Peyer's patch (tissue), 4 donors: ENCODE measurements at regions not wholly inside any gene's neighbourhood (a gene's known extent, or its start where the extent isn't known, plus 50 kb on each side); places are given as distances from the start of the nearest gene placed in this dataset.
A peak's percentile ranks its signal among the peaks of the same experiment; 100 is the strongest.

Source experiments
- DNase-seq, 3 donors: peaks; one replicate each; pipeline ENCODE4 v3.0.0-alpha.2; 2017 to 2019
- H3K27ac ChIP-seq, 4 donors: fragments of 200-600 bp; sonication (generic); one replicate each; pipeline ENCODE4 v1.5.1; 2016 to 2019
- H3K27me3 ChIP-seq, 2 donors: fragments of 200-600 bp; sonication (generic); one replicate each; pipeline ENCODE4 v1.5.1; 2019
- H3K36me3 ChIP-seq, 3 donors: fragments of 200-600 bp; sonication (generic); one replicate each; pipeline ENCODE4 v1.5.1; 2016 to 2019
- H3K4me1 ChIP-seq, 4 donors: fragments of 200-600 bp; sonication (generic); one replicate each; pipeline ENCODE4 v1.5.1; 2016 to 2019
- H3K4me3 ChIP-seq, 4 donors: fragments of 200-600 bp; sonication (generic); 1 replicate in 3 of 4; 2 replicates in 1 of 4; pipeline ENCODE4 v1.5.1; 2016 to 2019; ENCODE audit warnings: mild to moderate bottlenecking in 1 of 4
- H3K9me3 ChIP-seq, 4 donors: fragments of 200-600 bp; sonication (generic); one replicate each; pipeline ENCODE4 v1.5.1; 2016 to 2019; ENCODE audit warnings: mild to moderate bottlenecking in 1 of 4
- POLR2A ChIP-seq, 2 donors: fragments of 450-650 bp; IDR thresholded peaks; one replicate each; pipeline ENCODE4 v1.5.1; 2017; ENCODE audit warnings: antibody characterized with exemption in 2 of 2, mild to moderate bottlenecking in 2 of 2, moderate library complexity in 2 of 2
- TF ChIP-seq, protein P1 (sequence below), 6 experiments: fragments of 450-650 bp in 4 of 6; fragments of 200-600 bp in 2 of 6; sonication (generic) in 1 of 6; IDR thresholded peaks; one replicate each; pipeline ENCODE4 v1.5.1; 2017 to 2019; ENCODE audit warnings: antibody characterized with exemption in 6 of 6, mild to moderate bottlenecking in 3 of 6, moderate library complexity in 1 of 6

DNA sequence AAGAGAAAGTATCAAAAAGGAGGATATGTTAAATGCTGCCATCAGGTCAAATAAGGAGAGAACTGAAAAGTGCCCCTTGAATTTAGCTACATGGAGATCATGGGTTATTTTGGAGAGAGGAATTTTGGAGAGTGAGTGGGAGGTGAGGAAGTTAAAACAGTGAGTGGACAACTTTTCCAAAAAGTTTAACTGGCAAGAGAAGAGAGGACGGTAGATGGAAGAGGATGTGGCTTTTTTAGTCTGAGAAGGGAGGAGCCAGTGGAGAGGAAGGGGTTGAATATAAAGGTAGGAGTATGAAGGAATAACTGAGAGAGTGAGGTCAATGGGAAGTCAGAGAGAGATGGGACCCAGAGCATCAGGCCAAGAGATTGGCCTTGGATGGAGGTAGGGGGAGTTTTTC, 62.5 kb upstream of the NFE2L2 start:
- Histone ChIP-seq H3K27ac (no peak overlapping the region), H3K4me1 (peaks cover 0 to 32% (median 3%) of the 10 kb centered on the region in 4 donors), H3K36me3 (no peaks in the 10 kb centered on the region), H3K4me3 (no peak overlapping the region), H3K27me3 (no peaks in the 10 kb centered on the region), H3K9me3 (no peaks in the 10 kb centered on the region)
- DNase-seq: no peak
- TF ChIP-seq, protein P1, sequence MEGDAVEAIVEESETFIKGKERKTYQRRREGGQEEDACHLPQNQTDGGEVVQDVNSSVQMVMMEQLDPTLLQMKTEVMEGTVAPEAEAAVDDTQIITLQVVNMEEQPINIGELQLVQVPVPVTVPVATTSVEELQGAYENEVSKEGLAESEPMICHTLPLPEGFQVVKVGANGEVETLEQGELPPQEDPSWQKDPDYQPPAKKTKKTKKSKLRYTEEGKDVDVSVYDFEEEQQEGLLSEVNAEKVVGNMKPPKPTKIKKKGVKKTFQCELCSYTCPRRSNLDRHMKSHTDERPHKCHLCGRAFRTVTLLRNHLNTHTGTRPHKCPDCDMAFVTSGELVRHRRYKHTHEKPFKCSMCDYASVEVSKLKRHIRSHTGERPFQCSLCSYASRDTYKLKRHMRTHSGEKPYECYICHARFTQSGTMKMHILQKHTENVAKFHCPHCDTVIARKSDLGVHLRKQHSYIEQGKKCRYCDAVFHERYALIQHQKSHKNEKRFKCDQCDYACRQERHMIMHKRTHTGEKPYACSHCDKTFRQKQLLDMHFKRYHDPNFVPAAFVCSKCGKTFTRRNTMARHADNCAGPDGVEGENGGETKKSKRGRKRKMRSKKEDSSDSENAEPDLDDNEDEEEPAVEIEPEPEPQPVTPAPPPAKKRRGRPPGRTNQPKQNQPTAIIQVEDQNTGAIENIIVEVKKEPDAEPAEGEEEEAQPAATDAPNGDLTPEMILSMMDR (IDR thresholded peaks at IDR 0.05): no peak
- TF ChIP-seq POLR2A (IDR thresholded peaks at IDR 0.05): no peak

- Histone ChIP-seq H3K27ac (no peak overlapping the region), H3K36me3 (no peaks in the 10 kb centered on the region), H3K4me1 (peaks cover 0 to 26% (median 3%) of the 10 kb centered on the region in 4 donors), H3K4me3 (no peak overlapping the region), H3K27me3 (no peaks in the 10 kb centered on the region), H3K9me3 (no peaks in the 10 kb centered on the region)
- TF ChIP-seq, protein P1 (IDR thresholded peaks at IDR 0.05): no peak
- no peak for TF ChIP-seq POLR2A (IDR thresholded peaks at IDR 0.05)
- no peak for DNase-seq
Measured at GRCh38 chr2:177328056-177328455, 63.5 kb upstream of the NFE2L2 start.

DNA sequence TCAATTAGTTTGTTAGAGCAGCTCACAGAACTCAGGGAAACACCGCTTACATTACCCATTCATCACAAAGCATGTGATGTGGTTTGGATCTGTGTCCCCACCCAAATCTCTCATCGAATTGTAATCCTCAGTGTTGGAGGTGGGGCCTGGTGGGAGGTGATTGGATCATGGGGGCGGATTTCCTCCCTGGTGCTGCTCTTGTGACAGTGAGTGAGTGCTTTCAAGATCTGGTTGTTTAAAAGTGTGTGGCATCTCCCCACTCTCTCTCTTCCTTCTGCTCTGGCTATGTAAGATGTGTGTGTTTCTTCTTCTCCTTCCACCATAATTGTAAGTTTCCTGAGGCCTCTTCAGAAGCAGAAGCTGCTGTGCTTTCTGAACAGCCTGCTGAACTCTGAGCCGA, 63.5 kb upstream of the AGPS start:
- Histone ChIP-seq H3K4me1 (peaks cover 0 to 26% (median 2%) of the 10 kb centered on the region in 4 donors), H3K27me3 (no peaks in the 10 kb centered on the region), H3K36me3 (no peaks in the 10 kb centered on the region), H3K27ac (peak overlapping the region in 1 of 4 donors; percentile 59), H3K9me3 (no peaks in the 10 kb centered on the region), H3K4me3 (no peak overlapping the region)
- TF ChIP-seq, protein P1 (IDR thresholded peaks at IDR 0.05): no peak
- no peak for TF ChIP-seq POLR2A (IDR thresholded peaks at IDR 0.05)
- no peak for DNase-seq

DNA sequence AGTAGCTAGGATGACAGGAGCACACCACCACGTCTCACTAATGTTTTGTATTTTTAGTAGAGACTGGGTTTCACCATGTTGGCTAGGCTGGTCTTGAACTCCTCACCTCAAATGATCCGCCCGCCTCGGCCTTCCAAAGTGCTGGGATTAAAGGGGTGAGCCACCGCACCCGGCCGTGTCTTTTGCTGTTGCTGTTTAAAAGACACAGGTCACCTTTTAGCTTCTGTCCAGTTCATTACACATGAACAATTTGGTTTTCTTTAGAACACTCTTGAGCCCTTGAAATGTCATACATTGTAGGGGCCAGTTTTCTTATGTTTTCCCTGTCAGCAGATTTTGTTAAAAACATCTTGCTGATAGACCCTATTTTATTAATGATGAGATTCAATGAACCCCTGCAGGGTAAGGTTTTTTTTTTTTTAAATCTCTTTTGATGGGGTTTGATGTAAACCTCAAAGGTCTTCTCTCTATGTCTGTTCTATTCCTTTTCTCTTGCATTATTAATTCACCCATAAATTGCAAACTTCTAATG, 61.0 kb upstream of the AGPS start:
- DNase-seq: no peak
- H3K27ac ChIP-seq: no peak overlapping the region

GRCh38 chr2:177332026-177332991, 60.3 kb upstream of the AGPS start:
- no peak overlapping the region for H3K27ac ChIP-seq
- peaks cover 0 to 5% (median 0%) of the 10 kb centered on the region in 4 donors for H3K4me1 ChIP-seq
- peak in 1 of 3 donors; percentile 67 for DNase-seq
- no peak for TF ChIP-seq POLR2A (IDR thresholded peaks at IDR 0.05)
- TF ChIP-seq, protein P1 (IDR thresholded peaks at IDR 0.05): peak in 5 of 6 experiments; percentile 32 to 86 (median 77)
- no peak overlapping the region for H3K4me3 ChIP-seq
- no peaks in the 10 kb centered on the region for H3K27me3 ChIP-seq
- H3K36me3 ChIP-seq: no peaks in the 10 kb centered on the region
- no peaks in the 10 kb centered on the region for H3K9me3 ChIP-seq

More for the DNA sequence above, 61.0 kb upstream of the AGPS start:
- no peaks in the 10 kb centered on the region for H3K27me3 ChIP-seq
- H3K36me3 ChIP-seq: no peaks in the 10 kb centered on the region
- TF ChIP-seq, protein P1 (IDR thresholded peaks at IDR 0.05): no peak
- no peak for TF ChIP-seq POLR2A (IDR thresholded peaks at IDR 0.05)
- H3K9me3 ChIP-seq: no peaks in the 10 kb centered on the region
- H3K4me3 ChIP-seq: no peak overlapping the region
- H3K4me1 ChIP-seq: peaks cover 0 to 10% (median 0%) of the 10 kb centered on the region in 4 donors
